HL-60 (cell line): ENCODE measurements at regions not wholly inside any gene's neighbourhood (a gene's known extent, or its start where the extent isn't known, plus 50 kb on each side); places are given as distances from the start of the nearest gene placed in this dataset.

ENCODE experiments used
- POLR2AphosphoS5 ChIP-seq: IDR thresholded peaks from 2 replicates; pipeline ENCODE4 v1.6.1; 2012; ENCODE audit warnings: low read depth
- TF ChIP-seq, protein P1 (sequence below): IDR thresholded peaks from one replicate; pipeline ENCODE4 v1.5.1; 2011; ENCODE audit warnings: low read length, control low read depth, inconsistent platforms; ENCODE audit not compliant: insufficient read depth

DNA sequence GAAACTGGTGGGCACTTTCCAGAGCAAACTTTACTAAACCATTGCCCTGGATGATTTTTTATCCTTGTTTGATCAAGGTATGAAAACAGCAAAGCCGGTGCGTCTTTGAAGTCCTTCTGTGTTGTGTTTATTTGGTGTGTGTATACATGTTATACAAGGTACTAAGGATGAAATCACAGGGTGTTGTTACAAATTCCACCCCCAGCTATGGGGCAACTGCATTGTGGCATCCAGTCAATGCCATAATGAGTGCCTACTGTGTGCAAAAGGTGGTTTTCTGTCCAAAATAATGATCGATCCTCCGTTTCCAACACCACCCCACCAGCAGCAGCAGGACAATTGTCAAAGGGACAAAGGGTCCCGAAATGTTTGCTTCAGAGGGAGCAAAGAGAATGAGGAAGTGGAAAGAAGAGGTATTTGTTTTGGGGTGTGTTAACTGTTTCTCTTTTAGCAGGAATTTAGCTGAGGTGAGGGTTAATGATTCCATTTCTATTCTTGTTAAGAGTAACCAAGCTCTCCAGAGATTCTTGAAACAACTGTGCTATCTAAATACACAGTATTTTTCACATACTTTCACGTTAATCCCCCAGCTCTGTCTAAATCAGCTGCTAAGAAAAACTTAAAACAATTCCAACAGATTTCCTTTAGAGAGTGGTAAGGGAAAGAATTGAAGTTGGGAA lies 568.7 kb upstream of the KLF4 start:
- TF ChIP-seq, protein P1, sequence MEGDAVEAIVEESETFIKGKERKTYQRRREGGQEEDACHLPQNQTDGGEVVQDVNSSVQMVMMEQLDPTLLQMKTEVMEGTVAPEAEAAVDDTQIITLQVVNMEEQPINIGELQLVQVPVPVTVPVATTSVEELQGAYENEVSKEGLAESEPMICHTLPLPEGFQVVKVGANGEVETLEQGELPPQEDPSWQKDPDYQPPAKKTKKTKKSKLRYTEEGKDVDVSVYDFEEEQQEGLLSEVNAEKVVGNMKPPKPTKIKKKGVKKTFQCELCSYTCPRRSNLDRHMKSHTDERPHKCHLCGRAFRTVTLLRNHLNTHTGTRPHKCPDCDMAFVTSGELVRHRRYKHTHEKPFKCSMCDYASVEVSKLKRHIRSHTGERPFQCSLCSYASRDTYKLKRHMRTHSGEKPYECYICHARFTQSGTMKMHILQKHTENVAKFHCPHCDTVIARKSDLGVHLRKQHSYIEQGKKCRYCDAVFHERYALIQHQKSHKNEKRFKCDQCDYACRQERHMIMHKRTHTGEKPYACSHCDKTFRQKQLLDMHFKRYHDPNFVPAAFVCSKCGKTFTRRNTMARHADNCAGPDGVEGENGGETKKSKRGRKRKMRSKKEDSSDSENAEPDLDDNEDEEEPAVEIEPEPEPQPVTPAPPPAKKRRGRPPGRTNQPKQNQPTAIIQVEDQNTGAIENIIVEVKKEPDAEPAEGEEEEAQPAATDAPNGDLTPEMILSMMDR: no peak
- no peak for TF ChIP-seq POLR2AphosphoS5
